Trophoblast cell (in vitro differentiated cells and primary cell): ENCODE measurements at regions not wholly inside any gene's neighbourhood (a gene's known extent, or its start where the extent isn't known, plus 50 kb on each side); places are given as distances from the start of the nearest gene placed in this dataset.

Source experiments
- DNase-seq, 2 donors: peaks; one replicate each; pipeline ENCODE4 v3.0.0-alpha.2; 2016
- H2AFZ ChIP-seq: 2 replicates; pipeline ENCODE4 v1.6.1; 2013; ENCODE audit warnings: low read length, moderate library complexity, mild to moderate bottlenecking; ENCODE audit not compliant: insufficient read depth, poor library complexity
- H2AK5ac ChIP-seq: 2 replicates; pipeline ENCODE4 v1.6.1; 2013; ENCODE audit warnings: mild to moderate bottlenecking, low read length
- H2BK120ac ChIP-seq: 2 replicates; pipeline ENCODE4 v1.6.1; 2013; ENCODE audit warnings: low read length, mild to moderate bottlenecking, moderate library complexity; ENCODE audit not compliant: insufficient read depth, poor library complexity
- H2BK12ac ChIP-seq: 2 replicates; pipeline ENCODE4 v1.6.1; 2013; ENCODE audit warnings: mild to moderate bottlenecking, low read length, moderate library complexity
- H2BK5ac ChIP-seq: 2 replicates; pipeline ENCODE4 v1.6.1; 2013; ENCODE audit warnings: low read length, low read depth, moderate library complexity, mild to moderate bottlenecking; ENCODE audit not compliant: poor library complexity
- H3K14ac ChIP-seq: 2 replicates; pipeline ENCODE4 v1.6.1; 2013; ENCODE audit warnings: mild to moderate bottlenecking, low read length
- H3K18ac ChIP-seq: 2 replicates; pipeline ENCODE4 v1.6.1; 2013; ENCODE audit warnings: mild to moderate bottlenecking, low read length
- H3K23ac ChIP-seq: 2 replicates; pipeline ENCODE4 v1.6.1; 2013; ENCODE audit warnings: low read length
- H3K27ac ChIP-seq: 2 replicates; pipeline ENCODE4 v1.5.1; 2013; ENCODE audit warnings: low read depth, mild to moderate bottlenecking, inconsistent platforms, low read length, moderate library complexity
- H3K27me3 ChIP-seq: 2 replicates; pipeline ENCODE4 v1.6.1; 2013; ENCODE audit warnings: inconsistent platforms, mild to moderate bottlenecking, low read length, moderate library complexity; ENCODE audit not compliant: insufficient read depth
- H3K36me3 ChIP-seq, 2 experiments: 1 replicate in 1 of 2; 2 replicates in 1 of 2; pipeline ENCODE4 v1.6.1; 2013; ENCODE audit warnings: low read length in 2 of 2, mild to moderate bottlenecking in 2 of 2, moderate library complexity in 1 of 2; ENCODE audit not compliant: insufficient read depth in 2 of 2, control insufficient read depth in 1 of 2
- H3K4ac ChIP-seq: 2 replicates; pipeline ENCODE4 v1.6.1; 2013; ENCODE audit warnings: low read depth, mild to moderate bottlenecking, low read length, moderate library complexity
- H3K4me1 ChIP-seq, 2 experiments: 1 replicate in 1 of 2; 2 replicates in 1 of 2; pipeline ENCODE4 v1.6.1; 2013; ENCODE audit warnings: low read length in 2 of 2, mild to moderate bottlenecking in 2 of 2, moderate library complexity in 1 of 2; ENCODE audit not compliant: insufficient read depth in 2 of 2, control insufficient read depth in 1 of 2
- H3K4me2 ChIP-seq: 2 replicates; pipeline ENCODE4 v1.6.1; 2013; ENCODE audit warnings: inconsistent platforms, mild to moderate bottlenecking, low read length, moderate library complexity
- H3K4me3 ChIP-seq: 2 replicates; pipeline ENCODE4 v1.5.1; 2013; ENCODE audit warnings: mild to moderate bottlenecking, low read depth, low read length, inconsistent platforms
- H3K79me1 ChIP-seq: one replicate; pipeline ENCODE4 v1.6.1; 2013; ENCODE audit warnings: low read length
- H3K79me2 ChIP-seq: 2 replicates; pipeline ENCODE4 v1.6.1; 2013; ENCODE audit warnings: low read length, mild to moderate bottlenecking; ENCODE audit not compliant: control insufficient read depth, insufficient read depth, poor library complexity
- H3K9ac ChIP-seq: 2 replicates; pipeline ENCODE4 v1.6.1; 2013; ENCODE audit warnings: mild to moderate bottlenecking, low read length
- H3K9me3 ChIP-seq: 2 replicates; pipeline ENCODE4 v1.6.1; 2013; ENCODE audit warnings: low read depth, mild to moderate bottlenecking, control low read depth, inconsistent platforms, low read length; ENCODE audit not compliant: insufficient read depth
- H4K12ac ChIP-seq: 2 replicates; pipeline ENCODE4 v1.6.1; 2013; ENCODE audit warnings: low read depth, mild to moderate bottlenecking, low read length, moderate library complexity
- H4K8ac ChIP-seq: 2 replicates; pipeline ENCODE4 v1.6.1; 2013; ENCODE audit warnings: low read depth, mild to moderate bottlenecking, low read length, moderate library complexity
- H4K91ac ChIP-seq: one replicate; pipeline ENCODE4 v1.6.1; 2013; ENCODE audit warnings: low read depth, mild to moderate bottlenecking, low read length, moderate library complexity
- WGBS: extraction: QIAGEN DNeasy Blood & Tissue Kit; methylation state at CpG from one replicate; pipeline ENCODE4 v1.1.7; 2013; ENCODE audit warnings: missing lambda C conversion rate; ENCODE audit not compliant: insufficient read length, insufficient coverage; ENCODE audit errors: extremely low coverage; 5-methylcytosine and 5-hydroxymethylcytosine counted together

DNA sequence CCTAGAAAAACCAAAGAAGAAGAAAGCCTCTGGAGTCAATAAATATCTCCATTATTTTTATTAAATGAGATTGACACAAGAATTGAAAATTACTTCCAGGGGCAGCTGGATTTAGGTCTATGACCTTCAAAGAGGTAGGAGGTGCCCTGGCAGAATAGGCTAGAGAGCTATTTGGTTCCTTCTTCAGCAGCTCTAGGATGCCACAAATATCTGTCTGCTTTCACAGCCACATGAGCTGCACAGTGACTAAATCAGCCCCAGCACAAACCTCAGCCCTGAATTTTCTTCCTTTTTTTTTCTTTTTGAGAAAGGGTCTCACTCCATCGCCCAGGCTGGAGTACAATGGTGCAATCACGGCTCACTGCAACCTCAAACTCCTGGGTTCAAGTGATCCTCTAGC is 223.5 kb downstream of the ABHD5 start:
- H2AFZ ChIP-seq, result no peak overlapping the region

DNA sequence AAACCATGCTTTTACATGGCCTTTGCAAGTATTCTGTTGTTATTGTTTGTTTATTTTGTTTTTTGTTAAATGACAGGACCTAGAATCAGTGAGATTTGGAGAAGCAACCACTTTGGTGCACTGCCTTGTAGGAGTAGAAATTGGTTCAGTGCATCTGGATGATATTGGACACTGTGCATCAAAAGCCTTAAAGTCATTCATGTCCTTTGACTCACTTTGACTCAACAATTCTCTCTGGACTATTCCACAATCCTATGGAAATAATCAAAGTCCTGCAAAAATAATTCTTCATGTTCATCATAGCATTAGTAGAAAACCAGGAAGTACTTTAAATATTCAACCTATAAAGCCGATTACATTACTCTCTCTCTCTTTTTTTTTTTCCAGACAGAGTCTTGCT is 224.8 kb downstream of the ABHD5 start:
- Histone ChIP-seq H3K14ac (no peak overlapping the region), H4K12ac (no peak overlapping the region), H4K91ac (no peak overlapping the region), H3K4me1 (no peaks in the 10 kb centered on the region), H3K79me1 (no peaks in the 10 kb centered on the region), H3K18ac (no peak overlapping the region), H3K79me2 (no peaks in the 10 kb centered on the region), H2BK120ac (no peak overlapping the region), H3K4me3 (no peak overlapping the region), H4K8ac (no peak overlapping the region), H3K4me2 (no peak overlapping the region), H2BK5ac (no peak overlapping the region), H3K4ac (no peak overlapping the region), H3K36me3 (no peaks in the 10 kb centered on the region), H2BK12ac (no peak overlapping the region), H3K27me3 (no peaks in the 10 kb centered on the region), H3K9ac (no peak overlapping the region), H2AFZ (no peak overlapping the region), H3K9me3 (peaks cover 2% of the 10 kb centered on the region), H2AK5ac (no peak overlapping the region), H3K23ac (no peak overlapping the region), H3K27ac (no peak overlapping the region)
- no peak for DNase-seq
- WGBS, result no CpG with 5 or more reads among the region's 1 CpG

More for the DNA sequence above, 223.5 kb downstream of the ABHD5 start:
- Histone ChIP-seq H3K79me2 (no peaks in the 10 kb centered on the region), H2BK12ac (no peak overlapping the region), H3K9me3 (peaks cover 2% of the 10 kb centered on the region), H3K4me1 (no peaks in the 10 kb centered on the region), H2AK5ac (no peak overlapping the region), H3K36me3 (no peaks in the 10 kb centered on the region), H3K27me3 (no peaks in the 10 kb centered on the region), H4K12ac (no peak overlapping the region), H2BK120ac (no peak overlapping the region), H3K14ac (no peak overlapping the region), H3K23ac (no peak overlapping the region), H2BK5ac (no peak overlapping the region), H3K27ac (no peak overlapping the region), H3K4me2 (no peak overlapping the region), H3K4ac (no peak overlapping the region), H3K9ac (no peak overlapping the region), H4K8ac (no peak overlapping the region), H3K4me3 (no peak overlapping the region), H3K79me1 (no peaks in the 10 kb centered on the region), H3K18ac (no peak overlapping the region), H4K91ac (no peak overlapping the region)
- no CpG with 5 or more reads among the region's 2 CpGs for WGBS
- DNase-seq, result no peak

DNA sequence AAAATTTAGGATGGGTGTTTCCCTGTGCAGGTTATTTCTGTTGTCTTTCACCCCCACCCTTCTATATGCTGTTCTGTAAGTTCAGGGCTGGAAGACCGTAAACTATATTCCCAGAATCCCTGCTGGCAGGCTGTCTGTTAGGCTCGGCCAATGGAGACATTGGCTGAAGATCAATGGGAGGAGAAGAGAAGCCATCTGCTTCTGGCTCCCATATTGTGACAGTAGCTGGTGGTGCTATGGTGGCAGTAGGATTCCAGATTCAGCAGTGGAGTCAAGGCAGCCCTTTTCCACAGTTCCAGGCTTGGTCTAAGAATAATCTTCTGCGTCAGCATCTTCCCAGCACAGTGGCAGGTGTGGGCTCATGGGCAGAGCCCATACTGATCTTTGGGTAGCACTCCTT is 226.6 kb downstream of the ABHD5 start:
- no peak overlapping the region for H3K4ac ChIP-seq
- no peak overlapping the region for H3K9ac ChIP-seq
- no peak overlapping the region for H4K8ac ChIP-seq
- no peak overlapping the region for H2AFZ ChIP-seq
- no peak overlapping the region for H2AK5ac ChIP-seq
- H3K14ac ChIP-seq, result no peak overlapping the region
- H3K9me3 ChIP-seq, result peaks cover 2% of the 10 kb centered on the region
- no CpG with 5 or more reads among the region's 3 CpGs for WGBS
- no peaks in the 10 kb centered on the region for H3K79me1 ChIP-seq
- H3K79me2 ChIP-seq, result no peaks in the 10 kb centered on the region
- no peak overlapping the region for H3K18ac ChIP-seq
- H3K4me3 ChIP-seq, result no peak overlapping the region
- no peak overlapping the region for H3K23ac ChIP-seq
- no peaks in the 10 kb centered on the region for H3K36me3 ChIP-seq
- H2BK120ac ChIP-seq, result no peak overlapping the region
- no peak overlapping the region for H3K4me2 ChIP-seq
- H2BK5ac ChIP-seq, result no peak overlapping the region
- H3K4me1 ChIP-seq, result no peaks in the 10 kb centered on the region
- H2BK12ac ChIP-seq, result no peak overlapping the region
- H4K91ac ChIP-seq, result no peak overlapping the region
- H3K27ac ChIP-seq, result no peak overlapping the region
- no peaks in the 10 kb centered on the region for H3K27me3 ChIP-seq
- no peak overlapping the region for H4K12ac ChIP-seq
- no peak for DNase-seq

DNA sequence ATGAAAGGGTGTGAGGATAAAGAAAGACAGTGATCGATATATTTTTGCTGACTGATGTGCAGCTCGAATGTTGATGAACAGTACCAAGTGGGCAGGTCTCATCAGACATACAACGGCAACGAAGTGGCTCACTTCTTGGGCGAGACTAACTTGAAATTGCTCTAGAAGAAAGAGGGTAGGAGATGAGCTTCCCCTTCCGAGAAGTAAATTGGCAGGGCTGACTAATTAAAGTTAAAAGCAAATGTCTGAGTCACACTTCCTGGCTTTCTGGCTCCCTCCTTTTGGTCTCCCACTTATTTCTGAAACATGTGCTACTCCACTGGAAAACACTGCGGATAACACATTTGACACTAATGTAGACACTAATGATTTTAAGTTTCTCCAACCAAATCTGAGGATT is 228.3 kb downstream of the ABHD5 start:
- no peak overlapping the region for H4K8ac ChIP-seq
- H3K4ac ChIP-seq, result no peak overlapping the region
- H3K79me2 ChIP-seq, result no peaks in the 10 kb centered on the region
- no peak overlapping the region for H3K14ac ChIP-seq
- no peaks in the 10 kb centered on the region for H3K36me3 ChIP-seq
- no peak overlapping the region for H2AFZ ChIP-seq
- H3K9ac ChIP-seq, result no peak overlapping the region
- H2BK12ac ChIP-seq, result no peak overlapping the region
- H2AK5ac ChIP-seq, result no peak overlapping the region
- no peak overlapping the region for H3K4me3 ChIP-seq
- WGBS, result no CpG with 5 or more reads among the region's 7 CpGs
- no peak for DNase-seq
- no peak overlapping the region for H3K18ac ChIP-seq
- H3K23ac ChIP-seq, result no peak overlapping the region
- no peak overlapping the region for H4K91ac ChIP-seq
- no peak overlapping the region for H3K4me2 ChIP-seq
- no peaks in the 10 kb centered on the region for H3K4me1 ChIP-seq
- no peak overlapping the region for H3K27ac ChIP-seq
- H2BK120ac ChIP-seq, result no peak overlapping the region
- no peaks in the 10 kb centered on the region for H3K79me1 ChIP-seq
- no peak overlapping the region for H2BK5ac ChIP-seq
- no peak overlapping the region for H4K12ac ChIP-seq
- peaks cover 2% of the 10 kb centered on the region for H3K9me3 ChIP-seq
- H3K27me3 ChIP-seq, result no peaks in the 10 kb centered on the region
